ENCODE measurements at regions not wholly inside any gene's neighbourhood (a gene's known extent, or its start where the extent isn't known, plus 50 kb on each side); places are given as distances from the start of the nearest gene placed in this dataset.
A peak's percentile ranks its signal among the peaks of the same experiment; 100 is the strongest.
"Not testable (repeated sequence)": the region's sequence is repeated elsewhere in the genome, so short reads cannot be mapped to it uniquely, and the experiment has no call there.

- no peak for DNase-seq (ENCODE audit: low spot score)
Observed at GRCh38 chr10:5268743-5269142, 72.1 kb downstream of the AKR1C4 start.

DNA sequence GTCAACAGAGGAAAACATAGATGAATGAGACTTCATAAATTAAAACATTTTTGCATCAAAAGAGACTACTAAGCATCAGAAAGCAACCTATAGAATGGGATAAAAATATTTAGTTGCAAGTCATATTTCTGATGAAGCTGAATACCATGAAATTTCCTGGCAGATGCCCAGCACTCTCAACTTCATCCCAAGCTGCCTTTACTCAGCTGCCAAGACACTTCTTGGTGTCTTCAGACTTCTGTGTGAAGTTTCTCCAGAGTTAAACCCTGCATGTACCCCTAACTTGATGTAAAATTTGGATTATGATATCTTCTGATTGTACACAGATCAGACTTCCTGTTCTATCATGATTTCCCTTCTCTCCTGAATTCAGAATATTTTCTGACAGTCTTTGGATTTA is 73.2 kb downstream of the AKR1C4 start:
- DNase-seq (ENCODE audit: low spot score), result no peak

DNA sequence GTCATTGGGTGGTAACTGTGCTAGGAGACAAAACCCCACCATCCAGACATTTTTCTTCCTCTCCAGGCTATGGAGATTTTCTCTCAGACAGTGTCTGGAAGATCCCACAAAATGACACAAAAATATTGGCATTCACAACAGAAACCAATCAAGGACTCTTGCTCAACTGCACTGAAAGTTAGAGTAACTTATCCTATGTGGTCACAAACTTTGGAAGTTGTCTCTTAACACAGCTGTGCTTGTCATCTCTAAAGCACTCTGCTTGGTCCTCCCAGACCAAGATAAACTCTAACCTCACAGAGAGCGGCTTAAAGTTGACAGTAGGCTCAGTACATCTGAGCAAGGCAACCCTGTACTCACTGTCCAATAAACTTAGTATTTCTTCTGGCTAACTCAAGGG is 74.9 kb downstream of the AKR1C4 start:
- DNase-seq (ENCODE audit: low spot score), result no peak

GRCh38 chr10:5272065-5272803 is 75.6 kb downstream of the AKR1C4 start:
- no peak for DNase-seq (ENCODE audit: low spot score)

DNA sequence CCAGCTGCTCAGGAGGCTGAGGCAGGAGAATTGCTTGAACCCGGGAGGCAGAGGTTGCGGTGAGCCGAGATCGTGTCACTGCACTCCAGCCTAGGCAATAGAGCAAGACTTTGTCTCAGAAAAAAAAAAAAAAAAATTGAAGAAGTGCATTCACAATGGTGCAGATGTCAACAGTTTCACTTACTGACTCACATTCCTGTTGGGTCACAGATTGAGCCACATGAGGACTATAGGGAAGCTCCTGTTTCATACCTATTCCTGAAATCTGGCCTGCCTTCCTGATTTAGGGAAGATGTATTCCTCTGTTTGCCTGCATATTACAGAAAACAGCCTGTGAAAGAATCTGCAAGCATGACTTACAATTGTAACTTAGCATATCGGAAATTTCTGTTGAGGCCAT is 78.2 kb downstream of the AKR1C4 start:
- no peak for DNase-seq (ENCODE audit: low spot score)

DNA sequence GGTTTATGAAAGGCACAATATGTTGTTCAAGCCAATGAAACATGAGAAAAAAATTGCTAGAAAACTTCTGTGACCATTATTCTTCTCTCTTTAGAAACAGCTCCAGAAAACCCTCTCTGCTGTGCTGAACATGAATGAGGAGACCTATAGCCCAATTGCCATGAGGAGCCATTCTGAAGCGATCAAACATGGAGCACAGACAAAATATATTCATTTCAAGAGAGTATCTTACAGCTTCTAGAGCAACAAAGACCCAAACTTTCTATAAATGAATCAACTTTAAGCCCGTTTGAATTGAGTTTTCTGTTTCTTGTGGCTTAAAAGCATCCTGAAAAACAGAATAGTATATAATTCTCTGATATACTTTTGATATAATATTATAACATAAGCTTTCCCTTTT is 83.4 kb upstream of the UCN3 start:
- DNase-seq (ENCODE audit: low spot score), result no peak

DNA sequence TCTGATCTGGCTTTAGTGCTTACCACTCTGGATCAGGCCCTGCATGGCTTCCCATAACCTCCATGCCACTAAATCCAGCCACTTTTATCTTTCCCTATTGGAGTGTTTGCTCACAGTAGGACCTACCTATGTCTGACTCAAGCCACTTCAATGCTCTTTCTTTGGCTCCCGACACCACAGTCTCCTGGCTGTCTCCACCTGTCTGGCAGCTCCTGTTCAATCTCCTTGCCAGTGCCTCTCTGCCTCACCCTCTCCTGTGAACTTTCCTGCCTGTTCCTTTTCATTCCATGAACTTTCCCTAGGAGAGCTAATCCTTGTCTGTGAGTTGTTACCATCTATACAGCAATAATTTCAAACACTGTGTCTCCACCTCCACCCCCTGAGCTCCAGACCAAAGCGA is 82.6 kb upstream of the UCN3 start:
- DNase-seq (ENCODE audit: low spot score), result no peak

DNA sequence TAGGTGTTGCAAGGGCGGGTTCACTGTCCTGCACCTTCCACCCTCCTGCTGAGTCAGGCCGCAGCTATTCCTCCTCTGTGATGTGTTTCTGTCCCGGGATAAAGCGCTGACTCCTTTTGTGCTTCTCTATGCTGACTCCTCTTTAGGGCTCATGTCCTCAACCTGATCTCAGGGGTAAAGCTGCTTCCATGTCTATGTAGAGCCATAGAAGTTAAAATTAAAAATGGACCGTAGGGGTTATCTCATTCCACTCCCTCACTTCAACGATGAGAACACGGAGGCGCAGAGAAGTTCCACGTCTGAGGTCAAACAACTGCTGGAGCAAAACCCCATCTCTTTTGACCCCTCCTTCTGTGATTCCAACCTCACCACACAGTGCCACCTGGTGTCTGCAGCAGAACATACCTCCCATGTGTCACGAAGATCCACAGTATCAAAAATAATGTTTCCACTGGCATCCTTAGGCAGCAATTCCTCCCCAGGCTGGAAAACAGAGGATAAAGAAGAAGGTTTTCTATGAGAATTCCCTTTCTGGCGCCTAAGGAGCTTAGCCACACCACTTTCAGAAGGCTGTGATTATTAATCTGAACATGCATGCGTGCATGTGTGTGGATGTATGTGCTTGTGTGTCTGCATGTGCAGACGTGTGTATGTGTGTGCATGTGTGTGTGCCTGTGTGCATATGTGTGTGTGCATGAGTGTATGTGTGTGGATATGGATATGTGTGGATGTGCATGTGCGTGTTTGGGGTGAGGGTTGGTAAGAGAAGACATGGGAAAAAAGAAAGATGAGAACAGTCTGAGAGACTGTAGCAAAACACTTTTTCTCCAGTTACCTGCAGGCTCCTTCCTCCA is 81.2 kb upstream of the UCN3 start:
- DNase-seq (ENCODE audit: low spot score), result peak; percentile 62

DNA sequence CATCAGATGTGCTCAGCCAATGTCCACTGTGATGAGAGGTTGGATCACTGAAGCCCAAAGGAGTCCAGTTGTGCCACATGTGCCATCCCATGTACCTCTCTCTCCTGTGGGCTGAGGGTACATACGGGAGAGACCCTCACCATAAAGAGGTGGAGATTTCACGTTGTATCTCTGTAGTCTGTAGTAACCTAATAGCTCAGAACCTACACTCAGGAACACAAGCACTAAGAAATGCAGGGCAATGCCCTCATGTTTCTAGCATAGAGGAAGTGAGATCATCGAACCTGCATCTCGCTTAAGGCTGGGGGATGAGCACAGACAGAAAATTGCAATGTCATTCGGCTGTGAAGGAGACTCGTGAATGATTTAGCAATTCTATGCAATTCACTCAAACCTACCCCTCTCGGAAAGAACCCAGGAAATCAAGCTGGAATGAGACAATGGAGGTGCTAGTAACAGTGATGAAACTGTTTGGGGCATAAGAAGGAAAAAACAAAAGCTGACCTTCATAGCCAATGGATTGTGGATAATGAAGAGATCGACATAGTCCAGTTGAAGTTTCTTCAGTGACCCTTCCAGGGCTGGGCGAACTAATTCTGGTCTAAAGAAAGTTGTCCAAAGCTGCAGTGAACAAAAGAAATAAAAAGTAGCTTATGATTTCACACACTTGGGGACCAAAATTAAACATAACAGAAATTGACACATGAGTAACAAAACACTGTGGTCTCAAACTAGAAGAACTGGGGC is 80.3 kb upstream of the UCN3 start:
- DNase-seq (ENCODE audit: low spot score), result peak; percentile 3

DNA sequence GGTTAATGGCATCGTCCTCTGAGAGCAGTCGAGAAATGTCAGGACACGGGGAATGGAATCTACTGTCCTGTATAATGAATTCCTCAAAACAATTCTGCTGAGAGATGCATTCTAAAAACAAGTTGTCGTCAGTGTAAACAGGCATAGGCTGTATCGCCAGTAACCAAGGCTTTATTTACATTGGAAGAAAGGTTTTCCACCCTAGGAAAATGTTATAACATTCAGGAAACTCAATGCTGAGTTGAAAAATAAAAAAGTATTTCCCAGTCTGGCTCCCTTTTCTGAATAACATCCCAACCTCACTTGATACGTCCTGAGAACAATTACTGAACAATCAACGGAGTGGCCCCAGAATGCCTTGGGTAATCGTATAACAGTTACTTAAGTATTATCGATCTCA is 79.6 kb upstream of the UCN3 start:
- no peak for DNase-seq (ENCODE audit: low spot score)

DNA sequence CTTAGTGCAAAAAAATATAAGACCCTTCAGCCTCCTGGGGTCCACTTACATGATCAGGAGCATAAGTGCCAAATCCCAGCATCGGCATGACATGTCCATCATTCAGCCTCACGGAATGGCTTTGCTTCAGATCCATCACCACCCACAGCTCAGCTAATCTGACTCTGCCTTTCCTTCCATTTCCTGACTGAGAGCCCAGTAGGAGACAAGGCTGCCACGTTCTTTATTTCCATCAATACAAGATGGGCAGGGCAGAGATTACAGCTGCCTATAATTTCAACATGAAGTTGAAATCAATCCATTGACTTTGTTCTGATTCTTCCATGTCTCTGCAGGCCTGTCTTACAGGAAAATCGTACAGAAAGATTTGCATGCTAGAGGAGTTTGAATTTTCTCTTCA is 76.4 kb upstream of the UCN3 start:
- DNase-seq (ENCODE audit: low spot score), result no peak

GRCh38 chr10:5289228-5289627 is 75.5 kb upstream of the UCN3 start:
- DNase-seq (ENCODE audit: low spot score), result not testable (repeated sequence)

- DNase-seq (ENCODE audit: low spot score), result no peak
Observed at GRCh38 chr10:5291501-5292195, 73.1 kb upstream of the UCN3 start.

GRCh38 chr10:5292196-5292735 is 72.5 kb upstream of the UCN3 start:
- no peak for DNase-seq (ENCODE audit: low spot score)

DNA sequence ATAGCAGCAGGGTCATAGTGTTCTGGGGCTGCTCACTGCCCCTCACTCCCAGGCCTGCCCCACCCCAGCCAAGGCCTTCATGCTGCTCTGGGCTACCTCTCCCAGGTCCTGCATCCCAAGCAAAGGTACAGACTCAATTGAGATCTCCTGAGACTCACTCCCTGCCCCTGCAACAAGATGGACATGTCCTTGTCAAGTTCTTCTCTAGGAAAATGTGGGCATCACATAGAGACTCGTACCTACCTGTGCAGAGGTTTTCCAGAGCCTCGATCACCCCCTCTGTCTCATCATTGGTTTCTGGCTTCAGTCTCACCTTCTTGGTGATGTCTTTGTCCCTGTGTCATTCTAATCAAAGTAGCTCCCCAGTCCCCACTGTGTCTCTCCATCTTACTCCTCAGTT is 71.8 kb upstream of the UCN3 start:
- not testable (repeated sequence) for DNase-seq (ENCODE audit: low spot score)

DNA sequence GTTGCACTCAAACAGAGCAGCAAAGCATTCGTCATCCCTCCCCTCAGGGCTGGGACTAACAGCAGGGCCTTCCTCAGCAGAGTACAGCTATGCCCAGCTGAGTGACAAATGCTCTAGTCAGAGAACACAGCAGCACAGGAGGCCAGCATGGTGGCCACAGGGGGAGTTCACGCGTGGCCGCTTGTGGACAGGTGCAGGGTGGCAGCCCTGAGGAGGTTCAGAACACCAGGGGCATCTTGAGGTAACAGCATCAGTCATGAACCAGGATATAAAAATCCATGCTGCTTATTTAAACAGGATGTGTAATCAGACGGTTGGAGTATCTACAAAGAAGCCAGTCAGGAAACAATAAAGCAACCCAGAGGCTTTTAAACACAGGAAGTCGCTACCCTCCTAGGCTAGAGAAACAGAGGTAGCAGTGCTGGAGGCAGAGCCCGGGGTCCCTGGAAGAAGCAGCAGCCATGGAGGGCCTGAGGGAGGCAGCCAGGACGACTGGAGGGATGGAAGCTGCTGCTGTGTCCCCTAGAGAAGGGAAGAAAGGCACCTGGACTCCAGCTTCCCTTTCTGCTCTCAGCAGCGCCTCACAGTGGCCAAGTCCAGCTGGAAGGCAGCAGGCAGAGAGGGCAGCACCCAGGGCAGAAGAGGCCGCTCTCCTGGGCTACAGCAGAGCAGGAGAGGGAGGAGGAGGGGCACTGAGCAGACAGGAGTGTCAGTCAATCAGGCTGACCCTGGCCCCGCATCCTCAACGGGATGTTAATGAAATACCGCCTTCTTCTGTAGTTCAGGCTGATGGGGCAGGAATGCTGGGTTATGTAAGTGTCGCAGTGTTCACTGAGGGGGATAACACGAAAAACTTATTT is 70.8 kb upstream of the UCN3 start:
- DNase-seq (ENCODE audit: low spot score), result peak; percentile 59

GRCh38 chr10:5297466-5297865 is 67.3 kb upstream of the UCN3 start:
- DNase-seq (ENCODE audit: low spot score), result no peak

- DNase-seq (ENCODE audit: low spot score), result no peak
Observed at GRCh38 chr10:5297996-5298395, 66.8 kb upstream of the UCN3 start.

DNA sequence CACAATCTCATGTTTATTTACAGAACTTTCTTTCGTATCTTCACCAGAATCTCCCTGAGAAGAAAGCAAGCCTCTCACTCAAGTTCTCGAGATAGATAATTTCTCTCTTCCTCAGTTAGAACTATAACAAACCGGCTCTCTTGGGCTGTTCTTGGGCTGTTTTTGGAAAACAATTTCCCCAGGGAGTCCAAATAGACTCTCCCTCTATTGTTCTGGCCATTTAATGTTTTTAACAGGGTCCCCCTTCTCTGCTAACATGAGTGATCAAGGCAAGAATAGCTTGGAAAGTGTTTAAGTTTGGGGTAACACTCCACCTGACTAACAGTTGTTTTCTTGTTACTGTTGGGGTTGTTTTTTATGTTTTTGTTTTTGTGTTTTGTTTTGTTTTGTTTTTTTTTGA is 64.8 kb upstream of the UCN3 start:
- DNase-seq (ENCODE audit: low spot score), result no peak

DNA sequence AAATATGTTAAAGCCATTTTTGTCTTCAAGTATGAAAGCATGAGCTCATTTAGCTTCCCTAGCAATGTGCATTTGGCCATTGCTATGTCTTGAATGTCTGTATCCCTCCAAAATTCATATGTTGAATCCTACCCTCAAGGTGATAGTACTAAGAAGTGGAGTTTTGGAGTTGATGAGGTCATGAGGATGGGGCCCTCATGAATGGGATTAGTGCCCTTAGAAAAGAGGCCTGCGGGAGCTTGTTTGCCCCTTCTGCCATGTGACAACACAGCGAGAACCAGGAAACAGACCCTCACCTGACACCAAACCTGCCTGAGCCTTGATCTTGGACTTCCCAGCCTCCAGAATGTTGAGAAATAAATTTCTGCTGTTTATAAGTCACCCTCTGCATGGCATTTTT is 61.3 kb upstream of the UCN3 start:
- no peak for DNase-seq (ENCODE audit: low spot score)

DNA sequence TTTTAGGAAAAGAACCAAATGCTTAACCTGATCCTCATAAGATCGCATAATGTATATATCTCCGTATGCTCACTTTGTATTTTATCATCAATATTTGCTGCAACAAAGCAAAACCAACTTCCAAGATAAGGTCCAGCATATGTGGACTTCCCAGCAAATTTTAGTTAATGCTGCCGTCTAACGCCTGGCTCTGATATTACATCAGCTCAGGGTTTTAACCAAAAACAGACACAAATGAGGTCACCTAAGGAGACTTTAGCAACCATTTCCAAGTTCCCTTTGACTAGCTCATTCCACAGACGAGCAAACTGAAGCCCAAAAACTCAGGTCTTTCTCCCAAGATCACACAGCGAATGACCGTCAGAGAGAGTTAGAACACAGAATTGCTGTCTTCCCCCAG is 59.4 kb upstream of the UCN3 start:
- no peak for DNase-seq (ENCODE audit: low spot score)

Data from NAMALWA (cell line).